ENCODE measurements at regions not wholly inside any gene's neighbourhood (a gene's known extent, or its start where the extent isn't known, plus 50 kb on each side); places are given as distances from the start of the nearest gene placed in this dataset.

DNA sequence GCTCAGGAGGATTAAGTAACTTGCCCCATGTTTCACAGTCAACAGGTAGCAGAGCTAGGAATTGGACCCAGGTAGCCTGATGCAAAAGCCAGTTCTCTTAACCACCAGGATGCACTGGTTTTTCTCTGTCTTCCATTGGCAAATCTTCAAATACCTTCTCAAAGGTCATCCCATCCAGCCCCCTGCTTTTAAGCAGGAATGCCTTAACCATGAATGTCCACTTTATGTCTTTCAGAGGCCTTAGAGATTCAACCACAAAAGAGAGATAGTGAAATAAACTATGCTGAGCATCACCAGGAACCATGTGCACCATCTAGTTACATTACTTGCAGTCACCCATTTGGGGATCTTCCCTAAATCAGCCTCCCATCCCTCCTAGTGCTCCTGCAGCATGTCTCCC is 94.3 kb downstream of the C17orf67 start:
- DNase-seq: no peak

DNA sequence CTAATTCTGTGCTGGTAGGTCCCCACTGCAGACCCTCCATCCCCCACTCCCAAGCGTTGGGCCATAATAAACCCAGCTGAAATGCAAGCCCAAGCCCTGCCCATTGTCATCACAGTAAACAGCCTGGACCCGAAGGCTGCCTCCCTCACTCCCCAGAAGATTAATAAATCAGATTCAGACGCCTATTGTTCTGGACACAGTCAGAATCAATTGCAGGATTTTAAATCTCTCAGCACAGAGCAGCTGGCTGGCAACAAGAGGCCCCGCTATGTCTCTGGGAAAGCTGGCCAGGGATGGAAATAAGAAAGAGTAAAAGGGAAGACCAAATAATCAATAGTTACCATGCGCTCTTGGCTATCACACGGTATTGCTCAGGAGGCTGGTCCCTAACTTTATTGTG is 93.9 kb downstream of the C17orf67 start:
- no peak for DNase-seq

DNA sequence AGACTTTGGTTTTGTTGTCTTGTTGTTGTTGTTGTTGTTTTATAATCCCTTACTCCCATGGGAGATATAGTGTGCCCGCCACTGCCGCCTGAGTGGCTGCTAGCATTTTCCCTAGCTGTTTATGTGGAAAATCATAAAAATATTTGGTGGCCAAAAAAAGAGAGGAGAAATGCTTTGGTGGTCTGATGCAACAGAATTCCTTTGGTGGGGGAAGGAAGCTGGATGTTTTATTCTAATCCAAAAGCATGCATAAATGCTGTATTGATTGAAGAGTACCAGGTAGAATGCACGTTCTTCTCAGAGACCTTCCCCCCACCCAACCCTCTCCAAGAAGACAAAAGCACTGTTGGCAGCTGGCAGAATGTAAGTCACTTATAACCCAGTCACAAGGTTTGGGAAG is 93.2 kb downstream of the C17orf67 start:
- DNase-seq: no peak

All from NCI-H187 treated with DMSO at 0.1 percent for 48 hours (cell line).